GM21737 (cell line): ENCODE measurements at regions not wholly inside any gene's neighbourhood (a gene's known extent, or its start where the extent isn't known, plus 50 kb on each side); places are given as distances from the start of the nearest gene placed in this dataset.
"Not testable (repeated sequence)": the region's sequence is repeated elsewhere in the genome, so short reads cannot be mapped to it uniquely, and the experiment has no call there.

Source experiments
- ATAC-seq: cut with Tn5 transposase; IDR thresholded peaks from one replicate; pipeline ENCODE4 v1.9.1; 2021; ENCODE audit warnings: mild to moderate bottlenecking, moderate library complexity; ENCODE audit not compliant: unreplicated experiment

GRCh38 chr12:115813256-115813655 lies 464.2 kb downstream of the MED13L start:
- ATAC-seq: no peak

- no peak for ATAC-seq
Observed at GRCh38 chr12:115811929-115812328, 465.6 kb downstream of the MED13L start.

GRCh38 chr12:115811045-115811444 lies 466.4 kb downstream of the MED13L start:
- no peak for ATAC-seq

GRCh38 chr12:115810122-115810901 lies 467.2 kb downstream of the MED13L start:
- ATAC-seq: no peak

GRCh38 chr12:115806000-115806399 lies 471.5 kb downstream of the MED13L start:
- no peak for ATAC-seq

GRCh38 chr12:115802767-115803166 lies 474.7 kb downstream of the MED13L start:
- ATAC-seq: no peak

- ATAC-seq: no peak
Observed at GRCh38 chr12:115801871-115802270, 475.6 kb downstream of the MED13L start.

GRCh38 chr12:115799610-115800009 lies 477.9 kb downstream of the MED13L start:
- ATAC-seq: no peak

GRCh38 chr12:115798309-115798917 lies 479.1 kb downstream of the MED13L start:
- no peak for ATAC-seq

GRCh38 chr12:115794659-115795081 lies 482.8 kb downstream of the MED13L start:
- no peak for ATAC-seq

- no peak for ATAC-seq
Observed at GRCh38 chr12:115791331-115791730, 486.2 kb downstream of the MED13L start.

GRCh38 chr12:115790526-115790925 lies 487.0 kb downstream of the MED13L start:
- ATAC-seq: no peak

GRCh38 chr12:115786490-115786889 lies 491.0 kb downstream of the MED13L start:
- ATAC-seq: not testable (repeated sequence)

- ATAC-seq: no peak
Observed at GRCh38 chr12:115785548-115785947, 491.9 kb downstream of the MED13L start.

- no peak for ATAC-seq
Observed at GRCh38 chr12:115776399-115776798, 501.1 kb downstream of the MED13L start.

- ATAC-seq: no peak
Observed at GRCh38 chr12:115774148-115774895, 503.2 kb downstream of the MED13L start.

- ATAC-seq: no peak
Observed at GRCh38 chr12:115771601-115772000, 505.9 kb downstream of the MED13L start.

- no peak for ATAC-seq
Observed at GRCh38 chr12:115771065-115771464, 506.4 kb downstream of the MED13L start.

GRCh38 chr12:115770643-115771042 lies 506.9 kb downstream of the MED13L start:
- ATAC-seq: no peak

- no peak for ATAC-seq
Observed at GRCh38 chr12:115767916-115768315, 509.6 kb downstream of the MED13L start.

- ATAC-seq: no peak
Observed at GRCh38 chr12:115763982-115764621, 513.4 kb downstream of the MED13L start.
